ENCODE measurements at regions not wholly inside any gene's neighbourhood (a gene's known extent, or its start where the extent isn't known, plus 50 kb on each side); places are given as distances from the start of the nearest gene placed in this dataset.

- TF ChIP-seq CTCF (IDR thresholded peaks at IDR 0.05 in 2 of 3, conservative IDR thresholded peaks at IDR 0.05 in 1 of 3; ENCODE audit: control insufficient read depth in 2 of 3, extremely low read depth in 1 of 3, insufficient read depth in 1 of 3, low read depth in 3 of 3, low read length in 3 of 3) (no peak), POLR2AphosphoS5 (IDR thresholded peaks at IDR 0.05; ENCODE audit: low read length) (no peak), EP300 (IDR thresholded peaks at IDR 0.05; ENCODE audit: borderline replicate concordance in 1 of 2, control insufficient read depth in 1 of 2, low read depth in 2 of 2, low read length in 2 of 2) (no peak), E2F8 (IDR thresholded peaks at IDR 0.05; ENCODE audit: low read depth, partially characterized antibody) (no peak), TARDBP (IDR thresholded peaks at IDR 0.05; ENCODE audit: borderline replicate concordance) (no peak), CREB1 (IDR thresholded peaks at IDR 0.05; ENCODE audit: low read depth) (no peak), MYC (IDR thresholded peaks at IDR 0.05; ENCODE audit: insufficient read depth, insufficient read length, insufficient replicate concordance, low read length, severe bottlenecking) (no peak), KAT2A (conservative IDR thresholded peaks at IDR 0.05; ENCODE audit: control insufficient read depth, low read depth, low read length) (no peak)
These were observed 99.9 kb upstream of the SOD1 start for GRCh38 chr21:31559368-31560119.
